ENCODE measurements at regions not wholly inside any gene's neighbourhood (a gene's known extent, or its start where the extent isn't known, plus 50 kb on each side); places are given as distances from the start of the nearest gene placed in this dataset.

GRCh38 chr22:49270595-49271368 is 556.9 kb downstream of the BRD1 start:
- TF ChIP-seq, protein P1, sequence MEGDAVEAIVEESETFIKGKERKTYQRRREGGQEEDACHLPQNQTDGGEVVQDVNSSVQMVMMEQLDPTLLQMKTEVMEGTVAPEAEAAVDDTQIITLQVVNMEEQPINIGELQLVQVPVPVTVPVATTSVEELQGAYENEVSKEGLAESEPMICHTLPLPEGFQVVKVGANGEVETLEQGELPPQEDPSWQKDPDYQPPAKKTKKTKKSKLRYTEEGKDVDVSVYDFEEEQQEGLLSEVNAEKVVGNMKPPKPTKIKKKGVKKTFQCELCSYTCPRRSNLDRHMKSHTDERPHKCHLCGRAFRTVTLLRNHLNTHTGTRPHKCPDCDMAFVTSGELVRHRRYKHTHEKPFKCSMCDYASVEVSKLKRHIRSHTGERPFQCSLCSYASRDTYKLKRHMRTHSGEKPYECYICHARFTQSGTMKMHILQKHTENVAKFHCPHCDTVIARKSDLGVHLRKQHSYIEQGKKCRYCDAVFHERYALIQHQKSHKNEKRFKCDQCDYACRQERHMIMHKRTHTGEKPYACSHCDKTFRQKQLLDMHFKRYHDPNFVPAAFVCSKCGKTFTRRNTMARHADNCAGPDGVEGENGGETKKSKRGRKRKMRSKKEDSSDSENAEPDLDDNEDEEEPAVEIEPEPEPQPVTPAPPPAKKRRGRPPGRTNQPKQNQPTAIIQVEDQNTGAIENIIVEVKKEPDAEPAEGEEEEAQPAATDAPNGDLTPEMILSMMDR (IDR thresholded peaks at IDR 0.05), result no peak
- no peak for TF ChIP-seq ZFX (IDR thresholded peaks at IDR 0.05; ENCODE audit: borderline replicate concordance)
- H3K27ac ChIP-seq, result no peak overlapping the region

- no peak overlapping the region for H3K27ac ChIP-seq
- TF ChIP-seq ZFX (IDR thresholded peaks at IDR 0.05; ENCODE audit: borderline replicate concordance), result no peak
- TF ChIP-seq, protein P1 (IDR thresholded peaks at IDR 0.05), result no peak
These were observed 557.7 kb downstream of the BRD1 start for GRCh38 chr22:49269928-49270327.

- TF ChIP-seq ZFX (IDR thresholded peaks at IDR 0.05; ENCODE audit: borderline replicate concordance), result no peak
- H3K27ac ChIP-seq, result no peak overlapping the region
These were observed 558.3 kb downstream of the BRD1 start for GRCh38 chr22:49269371-49269770.

GRCh38 chr22:49268924-49269323 is 558.7 kb downstream of the BRD1 start:
- TF ChIP-seq, protein P1 (IDR thresholded peaks at IDR 0.05), result no peak
- no peak for TF ChIP-seq ZFX (IDR thresholded peaks at IDR 0.05; ENCODE audit: borderline replicate concordance)
- H3K27ac ChIP-seq, result no peak overlapping the region

GRCh38 chr22:49267996-49268395 is 559.7 kb downstream of the BRD1 start:
- no peak overlapping the region for H3K27ac ChIP-seq
- no peak for TF ChIP-seq ZFX (IDR thresholded peaks at IDR 0.05; ENCODE audit: borderline replicate concordance)
- TF ChIP-seq, protein P1 (IDR thresholded peaks at IDR 0.05), result no peak

DNA sequence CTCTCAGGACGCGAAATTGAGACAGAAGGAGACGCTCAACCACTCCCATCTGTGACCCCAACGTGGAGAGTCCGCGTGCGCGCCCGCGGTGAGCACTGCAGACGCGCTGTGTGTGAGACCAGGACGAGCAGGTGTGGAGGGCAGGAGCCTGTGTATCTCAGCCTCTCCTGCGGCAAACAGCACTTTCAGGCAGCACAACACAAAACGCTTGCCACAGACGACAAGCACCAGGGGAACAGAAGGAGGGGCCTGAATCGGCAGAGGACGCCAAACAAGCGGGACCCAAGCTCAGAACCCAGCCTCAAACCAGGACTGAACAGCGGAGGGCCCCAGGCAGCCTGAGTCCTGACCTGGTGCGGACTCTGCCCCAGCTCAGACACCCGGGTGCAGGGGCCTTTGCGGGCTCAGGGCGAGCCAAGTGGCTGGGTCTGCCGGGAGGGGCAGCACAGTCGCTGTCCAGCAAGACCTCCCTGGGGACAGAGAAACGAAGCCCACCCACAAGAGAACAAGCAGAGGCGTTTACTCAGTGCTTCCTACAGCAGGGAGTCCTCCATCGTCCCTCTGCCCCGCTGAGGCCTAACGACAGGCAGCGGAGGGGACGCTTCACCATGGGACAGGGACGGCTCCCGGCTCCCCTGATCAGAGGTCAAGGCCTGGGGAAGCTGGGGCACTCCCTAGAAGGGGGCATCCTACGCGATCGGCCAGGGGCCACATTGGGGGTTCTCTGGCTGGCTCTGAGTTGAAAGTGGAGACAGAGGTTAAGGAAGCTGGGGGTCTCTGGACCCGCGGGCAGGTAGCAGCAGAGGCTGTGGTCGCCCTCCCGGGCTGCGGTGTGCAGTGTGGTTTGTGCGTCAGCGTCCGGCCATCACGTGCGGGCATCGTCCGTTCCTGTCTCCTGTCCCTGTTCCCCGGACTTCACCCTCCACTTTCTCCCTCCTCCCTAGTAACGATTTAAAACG is 560.8 kb downstream of the BRD1 start:
- H3K27ac ChIP-seq, result no peak overlapping the region
- no peak for TF ChIP-seq ZFX (IDR thresholded peaks at IDR 0.05; ENCODE audit: borderline replicate concordance)
- TF ChIP-seq, protein P1 (IDR thresholded peaks at IDR 0.05), result no peak

DNA sequence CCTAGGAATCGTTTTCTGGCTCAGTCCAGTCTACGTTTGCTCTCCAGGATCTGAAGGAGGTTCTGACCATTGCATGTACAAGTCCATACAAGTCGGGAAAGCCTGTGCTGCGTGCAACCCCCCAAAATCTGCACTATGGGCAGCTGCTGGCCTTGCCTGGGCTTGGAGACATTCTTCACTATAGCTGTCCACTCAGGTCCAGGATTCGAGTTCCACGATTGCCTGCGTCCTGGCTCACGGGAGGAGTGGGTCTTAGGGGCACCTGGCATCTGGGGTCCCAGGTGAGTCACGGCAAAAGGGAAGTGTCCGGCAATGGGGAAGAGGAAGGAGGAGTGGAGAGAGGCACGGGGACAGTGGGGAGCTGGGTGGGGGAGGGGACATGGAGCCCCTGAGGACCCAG is 563.0 kb downstream of the BRD1 start:
- TF ChIP-seq ZFX (IDR thresholded peaks at IDR 0.05; ENCODE audit: borderline replicate concordance), result no peak
- H3K27ac ChIP-seq, result no peak overlapping the region

GRCh38 chr22:49263101-49263500 is 564.6 kb downstream of the BRD1 start:
- H3K27ac ChIP-seq, result no peak overlapping the region
- no peak for TF ChIP-seq ZFX (IDR thresholded peaks at IDR 0.05; ENCODE audit: borderline replicate concordance)
- TF ChIP-seq, protein P1 (IDR thresholded peaks at IDR 0.05), result no peak
